ENCODE measurements at regions not wholly inside any gene's neighbourhood (a gene's known extent, or its start where the extent isn't known, plus 50 kb on each side); places are given as distances from the start of the nearest gene placed in this dataset.

DNA sequence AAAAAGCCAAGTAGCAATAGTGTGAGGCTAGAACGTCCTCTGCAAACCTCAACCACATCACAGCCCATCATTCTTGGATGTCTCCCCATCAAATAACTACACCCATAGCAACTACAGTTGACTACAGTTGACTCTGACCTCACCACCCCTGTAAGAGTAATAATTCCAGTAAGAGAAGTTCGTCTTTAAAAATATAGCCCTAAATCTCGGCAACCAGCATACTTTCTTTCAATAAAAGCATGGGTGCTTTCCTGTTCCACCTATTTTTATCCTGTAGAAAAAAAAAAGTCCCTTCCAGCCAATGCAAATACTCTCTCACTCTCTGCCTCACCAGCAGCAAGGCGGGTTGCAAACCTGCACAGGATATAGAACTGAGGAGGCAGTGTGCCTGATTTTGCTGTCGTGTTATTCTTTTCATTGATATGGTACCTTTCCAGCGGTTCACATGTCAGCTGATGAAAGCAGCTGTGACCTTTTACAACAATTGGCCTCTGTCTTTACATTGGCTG, 187.5 kb upstream of the NFE2L3 start:
- TF ChIP-seq, protein P1, sequence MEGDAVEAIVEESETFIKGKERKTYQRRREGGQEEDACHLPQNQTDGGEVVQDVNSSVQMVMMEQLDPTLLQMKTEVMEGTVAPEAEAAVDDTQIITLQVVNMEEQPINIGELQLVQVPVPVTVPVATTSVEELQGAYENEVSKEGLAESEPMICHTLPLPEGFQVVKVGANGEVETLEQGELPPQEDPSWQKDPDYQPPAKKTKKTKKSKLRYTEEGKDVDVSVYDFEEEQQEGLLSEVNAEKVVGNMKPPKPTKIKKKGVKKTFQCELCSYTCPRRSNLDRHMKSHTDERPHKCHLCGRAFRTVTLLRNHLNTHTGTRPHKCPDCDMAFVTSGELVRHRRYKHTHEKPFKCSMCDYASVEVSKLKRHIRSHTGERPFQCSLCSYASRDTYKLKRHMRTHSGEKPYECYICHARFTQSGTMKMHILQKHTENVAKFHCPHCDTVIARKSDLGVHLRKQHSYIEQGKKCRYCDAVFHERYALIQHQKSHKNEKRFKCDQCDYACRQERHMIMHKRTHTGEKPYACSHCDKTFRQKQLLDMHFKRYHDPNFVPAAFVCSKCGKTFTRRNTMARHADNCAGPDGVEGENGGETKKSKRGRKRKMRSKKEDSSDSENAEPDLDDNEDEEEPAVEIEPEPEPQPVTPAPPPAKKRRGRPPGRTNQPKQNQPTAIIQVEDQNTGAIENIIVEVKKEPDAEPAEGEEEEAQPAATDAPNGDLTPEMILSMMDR (conservative IDR thresholded peaks at IDR 0.05; ENCODE audit: low read depth, low read length) = no peak
- no peak for TF ChIP-seq EZH2 (IDR thresholded peaks at IDR 0.05; ENCODE audit: borderline replicate concordance, low read depth, low read length, poor library complexity, severe bottlenecking)
- Histone ChIP-seq H3K36me3 (ENCODE audit: insufficient read depth, low read length, poor library complexity, severe bottlenecking) (no peaks in the 10 kb centered on the region), H3K27ac (ENCODE audit: low read depth, low read length, poor library complexity, severe bottlenecking) (no peak overlapping the region), H3K9me3 (ENCODE audit: low read depth, low read length, poor library complexity, severe bottlenecking) (no peaks in the 10 kb centered on the region), H3K27me3 (replicated peaks; ENCODE audit: insufficient read depth, low read depth, low read length, poor library complexity) (no peaks in the 10 kb centered on the region), H3K4me3 (ENCODE audit: low read depth, low read length, poor library complexity, severe bottlenecking) (no peak overlapping the region), H3K4me1 (ENCODE audit: insufficient read depth, low read length, poor library complexity, severe bottlenecking) (no peaks in the 10 kb centered on the region)
- DNase-seq (ENCODE audit: low spot score) = no peak
- ChIA-PET CTCF (no interaction called here), POLR2A (ENCODE audit: low non-redundant PET) (no interaction called here)
- BruUV-seq (replicated peaks) = no TSS peak
- intact Hi-C loops (cut with micrococcal nuclease; ENCODE audit: unreplicated experiment) = no loop called here

DNA sequence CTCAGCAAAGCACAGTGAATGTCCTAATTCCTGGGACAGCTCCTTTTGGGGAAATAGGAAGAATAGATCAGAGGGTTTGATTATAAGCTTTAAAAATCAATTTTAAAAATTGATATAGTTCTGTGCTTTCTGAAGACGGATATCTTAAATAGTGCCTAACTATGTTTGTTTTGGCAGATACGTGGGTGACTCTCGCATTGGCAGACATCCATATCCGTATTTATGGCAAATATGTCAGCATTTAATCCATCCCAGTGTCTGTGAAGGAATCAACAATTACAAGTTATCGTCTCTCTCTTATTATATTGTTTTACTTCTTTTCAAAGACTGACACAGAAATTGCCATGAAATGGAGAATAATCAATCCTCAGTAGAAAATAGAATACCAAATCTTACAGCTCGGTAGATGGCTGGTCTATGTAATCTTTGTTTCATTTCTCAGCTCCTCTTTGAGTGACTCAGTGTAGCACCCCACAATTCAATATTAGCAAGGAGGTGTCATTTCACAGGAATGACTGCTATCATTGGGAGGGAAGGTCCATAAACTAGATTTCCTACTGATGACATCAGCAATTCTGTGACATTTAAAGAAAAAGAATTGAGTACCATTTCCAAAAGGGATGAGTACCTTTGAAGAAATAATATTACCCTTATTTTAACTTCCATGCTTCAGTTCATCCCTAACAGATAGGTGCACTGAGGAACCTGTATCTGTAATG, 186.4 kb upstream of the NFE2L3 start:
- Histone ChIP-seq H3K36me3 (ENCODE audit: insufficient read depth, low read length, poor library complexity, severe bottlenecking) (no peaks in the 10 kb centered on the region), H3K27me3 (replicated peaks; ENCODE audit: insufficient read depth, low read depth, low read length, poor library complexity) (no peaks in the 10 kb centered on the region), H3K27ac (ENCODE audit: low read depth, low read length, poor library complexity, severe bottlenecking) (no peak overlapping the region), H3K9me3 (ENCODE audit: low read depth, low read length, poor library complexity, severe bottlenecking) (no peaks in the 10 kb centered on the region), H3K4me3 (ENCODE audit: low read depth, low read length, poor library complexity, severe bottlenecking) (no peak overlapping the region), H3K4me1 (ENCODE audit: insufficient read depth, low read length, poor library complexity, severe bottlenecking) (no peaks in the 10 kb centered on the region)
- CTCF ChIA-PET = no interaction called here
- no peak for TF ChIP-seq EZH2 (IDR thresholded peaks at IDR 0.05; ENCODE audit: borderline replicate concordance, low read depth, low read length, poor library complexity, severe bottlenecking)
- TF ChIP-seq, protein P1 (conservative IDR thresholded peaks at IDR 0.05; ENCODE audit: low read depth, low read length) = no peak
- no TSS peak for BruUV-seq (replicated peaks)
- POLR2A ChIA-PET (ENCODE audit: low non-redundant PET) = no interaction called here
- intact Hi-C loops (cut with micrococcal nuclease; ENCODE audit: unreplicated experiment) = no loop called here
- no peak for DNase-seq (ENCODE audit: low spot score)

DNA sequence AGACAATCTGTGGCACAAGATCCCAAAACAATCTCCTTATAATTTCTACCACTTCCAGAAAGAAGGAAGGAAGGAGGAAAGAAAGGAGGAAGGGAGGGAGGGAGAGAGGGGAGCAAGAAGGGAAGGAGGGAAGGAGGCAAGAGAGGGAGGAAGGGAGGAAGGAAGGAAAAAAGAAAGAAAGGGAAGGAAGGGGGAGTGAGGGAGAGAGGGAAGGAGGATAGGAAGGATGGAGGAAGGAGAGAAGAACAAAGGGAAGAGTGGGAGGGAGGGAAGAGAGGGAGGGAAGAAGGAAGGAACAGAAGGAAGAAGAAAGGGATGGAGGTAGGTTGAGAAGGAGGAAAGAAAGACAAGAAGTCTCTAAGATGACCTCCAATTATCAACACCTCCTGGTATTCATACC, 185.5 kb upstream of the NFE2L3 start:
- no peaks in the 10 kb centered on the region for H3K9me3 ChIP-seq (ENCODE audit: low read depth, low read length, poor library complexity, severe bottlenecking)
- TF ChIP-seq, protein P1 (conservative IDR thresholded peaks at IDR 0.05; ENCODE audit: low read depth, low read length) = no peak
- no peak for TF ChIP-seq EZH2 (IDR thresholded peaks at IDR 0.05; ENCODE audit: borderline replicate concordance, low read depth, low read length, poor library complexity, severe bottlenecking)
- no peaks in the 10 kb centered on the region for H3K4me1 ChIP-seq (ENCODE audit: insufficient read depth, low read length, poor library complexity, severe bottlenecking)
- no peaks in the 10 kb centered on the region for H3K27me3 ChIP-seq (replicated peaks; ENCODE audit: insufficient read depth, low read depth, low read length, poor library complexity)
- DNase-seq (ENCODE audit: low spot score) = no peak
- no TSS peak for BruUV-seq (replicated peaks)
- ChIA-PET POLR2A (ENCODE audit: low non-redundant PET) (no interaction called here), CTCF (no interaction called here)
- intact Hi-C loops (cut with micrococcal nuclease; ENCODE audit: unreplicated experiment) = no loop called here
- H3K27ac ChIP-seq (ENCODE audit: low read depth, low read length, poor library complexity, severe bottlenecking) = no peak overlapping the region
- no peak overlapping the region for H3K4me3 ChIP-seq (ENCODE audit: low read depth, low read length, poor library complexity, severe bottlenecking)
- H3K36me3 ChIP-seq (ENCODE audit: insufficient read depth, low read length, poor library complexity, severe bottlenecking) = no peaks in the 10 kb centered on the region
